ENCODE measurements at regions not wholly inside any gene's neighbourhood (a gene's known extent, or its start where the extent isn't known, plus 50 kb on each side); places are given as distances from the start of the nearest gene placed in this dataset.

DNA sequence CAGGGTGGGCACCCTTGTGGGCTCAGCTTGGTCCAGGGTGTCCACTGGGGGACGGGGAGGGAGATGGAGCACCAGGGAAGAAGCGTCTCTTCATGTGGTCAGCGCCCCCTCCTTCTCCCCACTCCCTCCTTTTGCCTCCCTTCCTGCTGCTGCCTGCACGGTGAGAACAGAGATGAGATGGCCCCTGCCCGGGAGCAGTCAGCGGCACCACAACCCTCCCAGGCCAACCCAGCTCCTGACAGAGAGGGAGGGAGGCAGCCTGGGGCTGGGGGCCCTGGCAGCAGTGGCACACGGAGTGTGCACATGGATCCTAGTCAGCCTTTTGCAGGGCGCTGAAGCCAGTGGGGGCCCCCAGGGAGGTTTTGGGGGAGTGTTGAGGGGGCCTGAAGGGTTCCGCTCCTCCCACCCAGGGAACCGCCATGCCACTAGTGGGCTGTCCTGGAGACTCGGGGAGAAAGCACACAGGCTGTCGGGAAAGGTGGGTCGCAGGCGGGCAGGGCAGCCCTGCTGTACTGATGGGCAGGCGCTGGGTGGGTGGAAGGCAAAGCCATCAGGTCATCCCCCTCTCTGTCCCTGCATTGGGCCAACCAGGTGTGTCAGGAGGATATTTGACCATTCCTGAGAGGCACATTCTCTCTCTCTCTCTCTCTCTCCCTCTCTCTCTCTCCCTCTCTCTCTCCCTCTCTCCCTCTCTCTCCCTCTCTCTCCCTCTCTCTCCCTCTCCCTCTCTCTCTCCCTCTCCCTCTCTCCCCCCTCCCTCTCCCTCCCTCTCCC lies 94.3 kb upstream of the BHLHE23 start:
- no peak for ATAC-seq

DNA sequence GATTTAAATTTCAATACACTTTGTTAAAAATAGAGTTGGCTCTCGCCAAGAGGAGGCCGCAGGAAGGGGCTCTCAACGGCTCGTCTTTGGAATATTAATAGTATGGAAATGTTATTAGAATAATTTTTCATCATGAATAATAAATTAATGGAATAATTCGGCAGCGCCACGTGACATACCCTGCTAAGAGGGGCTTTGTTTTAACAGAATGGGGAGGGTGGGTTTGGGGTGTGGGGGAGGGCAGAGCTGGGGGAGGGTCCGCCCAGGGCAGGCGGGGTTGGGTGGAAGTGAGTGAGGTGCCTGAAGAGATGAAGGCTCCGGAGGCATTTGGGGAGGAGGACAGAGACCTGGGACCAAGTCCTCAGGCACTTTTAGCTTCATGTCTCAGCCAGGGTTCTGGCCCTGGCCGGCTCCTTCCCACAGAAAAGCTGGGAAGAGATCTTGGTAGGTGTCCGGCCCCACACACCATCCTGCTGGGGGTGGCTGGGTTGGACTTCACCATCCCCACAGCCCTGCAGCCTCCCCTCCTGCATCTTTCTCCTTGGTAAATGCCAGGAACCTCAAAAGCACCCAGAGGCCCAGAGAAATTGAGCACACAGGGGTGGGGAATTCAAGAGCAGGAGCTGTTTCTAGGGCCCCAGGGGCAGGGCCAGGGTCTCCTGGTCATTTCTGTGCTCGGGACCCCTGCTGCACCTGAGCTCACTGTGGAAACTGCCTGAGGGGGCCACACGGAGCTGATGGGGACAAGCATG lies 93.6 kb upstream of the BHLHE23 start:
- no peak for ATAC-seq
- TF ChIP-seq ZFP30 (CRISPR knock-in tag; IDR thresholded peaks at IDR 0.05) (no peak), POU6F1 (CRISPR knock-in tag; IDR thresholded peaks at IDR 0.05; ENCODE audit: borderline replicate concordance, low read depth) (no peak), ZNF565 (CRISPR knock-in tag; conservative IDR thresholded peaks at IDR 0.05; ENCODE audit: low read depth) (no peak), ARNTL (CRISPR knock-in tag; IDR thresholded peaks at IDR 0.05; ENCODE audit: borderline replicate concordance, low read depth) (no peak), ZNF70 (CRISPR knock-in tag; IDR thresholded peaks at IDR 0.05) (no peak), OSR1 (CRISPR knock-in tag; IDR thresholded peaks at IDR 0.05) (no peak), TOX (CRISPR knock-in tag; IDR thresholded peaks at IDR 0.05; ENCODE audit: borderline replicate concordance) (no peak), PATZ1 (CRISPR knock-in tag; IDR thresholded peaks at IDR 0.05; ENCODE audit: borderline replicate concordance) (no peak), ESRRG (CRISPR knock-in tag; IDR thresholded peaks at IDR 0.05) (no peak), SNAI2 (CRISPR knock-in tag; IDR thresholded peaks at IDR 0.05) (no peak), RARB (CRISPR knock-in tag; IDR thresholded peaks at IDR 0.05) (no peak), CSDC2 (CRISPR knock-in tag; IDR thresholded peaks at IDR 0.05) (no peak), ZC3H10 (CRISPR knock-in tag; IDR thresholded peaks at IDR 0.05) (no peak), BACH2 (CRISPR knock-in tag; IDR thresholded peaks at IDR 0.05; ENCODE audit: borderline replicate concordance) (no peak), ZFP3 (CRISPR knock-in tag; IDR thresholded peaks at IDR 0.05) (no peak), ZNF8 (CRISPR knock-in tag; IDR thresholded peaks at IDR 0.05) (no peak), GLIS3 (CRISPR knock-in tag; IDR thresholded peaks at IDR 0.05) (no peak), ISL1 (CRISPR knock-in tag; IDR thresholded peaks at IDR 0.05) (no peak), TSHZ2 (CRISPR knock-in tag; IDR thresholded peaks at IDR 0.05) (no peak), CREB5 (CRISPR knock-in tag; IDR thresholded peaks at IDR 0.05; ENCODE audit: low read depth) (no peak)

More for the DNA sequence above, 94.3 kb upstream of the BHLHE23 start:
- no peak for TF ChIP-seq ZNF70 (CRISPR knock-in tag; IDR thresholded peaks at IDR 0.05)
- no peak for TF ChIP-seq BACH2 (CRISPR knock-in tag; IDR thresholded peaks at IDR 0.05; ENCODE audit: borderline replicate concordance)
- no peak for TF ChIP-seq GLIS3 (CRISPR knock-in tag; IDR thresholded peaks at IDR 0.05)
- TF ChIP-seq ZFP30 (CRISPR knock-in tag; IDR thresholded peaks at IDR 0.05) = no peak
- TF ChIP-seq TCF4 (CRISPR knock-in tag; IDR thresholded peaks at IDR 0.05; ENCODE audit: borderline replicate concordance) = no peak
- no peak for TF ChIP-seq CREB5 (CRISPR knock-in tag; IDR thresholded peaks at IDR 0.05; ENCODE audit: low read depth)
- TF ChIP-seq ZC3H10 (CRISPR knock-in tag; IDR thresholded peaks at IDR 0.05) = no peak
- no peak for TF ChIP-seq ARNTL (CRISPR knock-in tag; IDR thresholded peaks at IDR 0.05; ENCODE audit: borderline replicate concordance, low read depth)
- TF ChIP-seq ZNF565 (CRISPR knock-in tag; conservative IDR thresholded peaks at IDR 0.05; ENCODE audit: low read depth) = no peak

All from SK-N-SH treated with all-trans-retinoic acid at 6 μM for 48 hours (cell line).